NCI-H146 (cell line): ENCODE measurements at regions not wholly inside any gene's neighbourhood (a gene's known extent, or its start where the extent isn't known, plus 50 kb on each side); places are given as distances from the start of the nearest gene placed in this dataset.
A peak's percentile ranks its signal among the peaks of the same experiment; 100 is the strongest.

ENCODE experiments used
- DNase-seq: peaks from one replicate; lab custom pipeline; 2025; lab: John Stamatoyannopoulos, UW

- no peak for DNase-seq
Measured at GRCh38 chr6:167567142-167568033, 242.5 kb downstream of the TTLL2 start.

GRCh38 chr6:167568407-167569024 is 243.6 kb downstream of the TTLL2 start:
- no peak for DNase-seq

GRCh38 chr6:167569041-167569805 is 244.3 kb downstream of the TTLL2 start:
- DNase-seq, result no peak

- DNase-seq, result no peak
Measured at GRCh38 chr6:167569879-167570278, 245.0 kb downstream of the TTLL2 start.

- DNase-seq, result no peak
Measured at GRCh38 chr6:167570460-167571400, 245.8 kb downstream of the TTLL2 start.

- DNase-seq, result no peak
Measured at GRCh38 chr6:167571550-167571949, 246.7 kb downstream of the TTLL2 start.

- DNase-seq, result no peak
Measured at GRCh38 chr6:167572106-167572505, 247.2 kb downstream of the TTLL2 start.

GRCh38 chr6:167572841-167573271 is 248.0 kb downstream of the TTLL2 start:
- no peak for DNase-seq

- DNase-seq, result no peak
Measured at GRCh38 chr6:167573461-167574215, 248.8 kb downstream of the TTLL2 start.

GRCh38 chr6:167574431-167575151 is 249.7 kb downstream of the TTLL2 start:
- DNase-seq, result no peak

- DNase-seq, result no peak
Measured at GRCh38 chr6:167575158-167575696, 250.3 kb downstream of the TTLL2 start.

- DNase-seq, result no peak
Measured at GRCh38 chr6:167576050-167576741, 250.5 kb upstream of the AFDN start.

- DNase-seq, result no peak
Measured at GRCh38 chr6:167576828-167577503, 249.7 kb upstream of the AFDN start.

GRCh38 chr6:167577891-167578361 is 248.8 kb upstream of the AFDN start:
- peak; percentile 20 for DNase-seq

- DNase-seq, result no peak
Measured at GRCh38 chr6:167578371-167578901, 248.3 kb upstream of the AFDN start.

- no peak for DNase-seq
Measured at GRCh38 chr6:167579806-167580618, 246.7 kb upstream of the AFDN start.

GRCh38 chr6:167580619-167580911 is 246.1 kb upstream of the AFDN start:
- DNase-seq, result peak; percentile 63
